ENCODE measurements at regions not wholly inside any gene's neighbourhood (a gene's known extent, or its start where the extent isn't known, plus 50 kb on each side); places are given as distances from the start of the nearest gene placed in this dataset.
A peak's percentile ranks its signal among the peaks of the same experiment; 100 is the strongest.

DNA sequence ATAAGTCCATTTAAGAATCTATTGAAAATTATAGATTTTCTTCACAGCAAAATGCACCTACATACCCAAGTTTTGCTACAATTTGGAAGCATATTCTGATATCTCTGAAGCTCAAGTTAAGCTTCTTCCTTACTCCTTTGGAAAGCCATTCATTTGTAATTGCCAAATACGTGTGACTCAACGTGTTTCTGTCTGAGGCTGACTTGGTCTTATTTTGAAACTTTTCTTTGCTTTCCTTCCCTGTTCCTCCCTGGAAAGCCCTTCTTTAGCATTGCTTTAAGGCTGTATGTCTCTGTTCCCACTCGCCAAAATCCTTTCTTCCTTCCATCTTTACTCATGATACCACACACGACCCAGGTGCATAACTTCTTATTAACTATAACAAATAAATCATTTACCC lies 232.0 kb downstream of the ZBBX start:
- no peaks in the 10 kb centered on the region for H3K27me3 ChIP-seq (ENCODE audit: control insufficient read depth, insufficient read depth, low read length)
- no peaks in the 10 kb centered on the region for H3K9me3 ChIP-seq (replicated peaks; ENCODE audit: control insufficient read depth, low read depth, low read length)
- no peaks in the 10 kb centered on the region for H3K36me3 ChIP-seq (ENCODE audit: control insufficient read depth, insufficient read depth, low read length)
- H3K27ac ChIP-seq (ENCODE audit: low read length), result no peak overlapping the region
- H3K4me1 ChIP-seq (ENCODE audit: control insufficient read depth, insufficient read depth, low read length), result no peaks in the 10 kb centered on the region
- no peak for DNase-seq
- H3K4me3 ChIP-seq (ENCODE audit: low read length), result no peak overlapping the region
- WGBS (ENCODE audit: insufficient coverage), result 96% methylated on average over 3 of the region's 4 CpGs

- Histone ChIP-seq H3K27ac (ENCODE audit: low read length) (no peak overlapping the region), H3K27me3 (ENCODE audit: control insufficient read depth, insufficient read depth, low read length) (no peaks in the 10 kb centered on the region), H3K36me3 (ENCODE audit: control insufficient read depth, insufficient read depth, low read length) (no peaks in the 10 kb centered on the region), H3K4me3 (ENCODE audit: low read length) (no peak overlapping the region), H3K9me3 (replicated peaks; ENCODE audit: control insufficient read depth, low read depth, low read length) (no peaks in the 10 kb centered on the region), H3K4me1 (ENCODE audit: control insufficient read depth, insufficient read depth, low read length) (no peaks in the 10 kb centered on the region)
- WGBS (ENCODE audit: insufficient coverage), result no CpG with 5 or more reads among the region's 3 CpGs
- no peak for DNase-seq
Observed at GRCh38 chr3:167146911-167147310, 233.2 kb downstream of the ZBBX start.

DNA sequence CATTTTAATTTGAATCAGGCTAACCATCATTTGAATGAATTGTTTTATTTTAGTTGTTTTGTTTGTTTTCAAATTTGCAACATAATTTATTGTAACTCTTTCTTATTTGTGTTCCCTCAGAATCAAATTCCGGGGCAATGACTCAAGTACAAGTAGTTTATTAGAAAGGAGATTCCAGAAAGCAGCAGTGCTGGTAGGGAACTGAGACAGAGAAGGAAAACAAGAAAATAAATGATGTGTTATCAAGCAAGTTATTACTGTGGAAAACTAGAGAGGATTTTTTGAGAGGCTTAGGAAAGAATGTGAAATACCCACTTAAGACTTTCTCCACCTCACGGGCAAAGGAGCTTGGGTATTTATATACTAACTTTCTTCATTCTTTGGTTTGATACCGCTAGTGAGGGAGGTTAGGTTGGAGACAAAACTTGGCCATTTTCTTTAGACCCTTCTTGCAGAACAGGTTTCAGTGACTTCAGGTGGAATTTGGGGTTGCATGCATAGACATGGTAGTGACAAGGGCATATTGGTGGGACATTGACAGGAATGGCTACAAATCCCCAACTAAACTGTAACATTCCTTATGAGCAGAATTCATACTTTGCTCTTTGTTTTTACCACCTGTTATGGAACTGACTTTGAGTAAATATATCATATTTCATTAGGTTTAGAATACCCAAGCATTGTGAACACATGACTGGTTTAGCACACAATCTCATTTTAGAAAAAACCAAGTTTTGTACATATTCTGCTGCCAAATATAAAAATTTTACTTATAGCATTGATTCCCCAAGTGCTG lies 254.3 kb downstream of the ZBBX start:
- Histone ChIP-seq H3K27ac (ENCODE audit: low read length) (no peak overlapping the region), H3K4me3 (ENCODE audit: low read length) (no peak overlapping the region), H3K36me3 (ENCODE audit: control insufficient read depth, insufficient read depth, low read length) (no peaks in the 10 kb centered on the region), H3K9me3 (replicated peaks; ENCODE audit: control insufficient read depth, low read depth, low read length) (no peaks in the 10 kb centered on the region), H3K4me1 (ENCODE audit: control insufficient read depth, insufficient read depth, low read length) (no peaks in the 10 kb centered on the region), H3K27me3 (ENCODE audit: control insufficient read depth, insufficient read depth, low read length) (no peaks in the 10 kb centered on the region)
- WGBS (ENCODE audit: insufficient coverage), result no CpG with 5 or more reads among the region's 3 CpGs
- DNase-seq, result no peak

DNA sequence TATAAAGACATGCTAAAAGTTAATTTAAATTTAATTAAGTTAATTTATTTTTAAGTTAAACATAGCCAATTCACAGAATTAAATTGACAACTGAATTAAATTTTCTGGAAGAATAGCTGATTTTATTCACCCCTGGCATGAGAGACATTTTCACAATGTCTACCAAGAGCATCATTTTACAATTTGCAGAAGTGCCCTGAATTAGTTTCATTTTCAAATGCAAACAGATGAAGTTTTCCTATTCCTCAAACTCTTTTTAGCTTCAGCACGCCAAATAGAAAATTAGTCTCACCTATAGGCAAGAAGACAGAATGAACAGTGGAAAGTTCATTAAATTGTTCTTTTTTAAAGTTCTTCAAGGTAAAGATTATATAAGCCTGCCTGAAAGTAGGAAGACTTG lies 259.3 kb downstream of the ZBBX start:
- no peak overlapping the region for H3K27ac ChIP-seq (ENCODE audit: low read length)
- no peaks in the 10 kb centered on the region for H3K4me1 ChIP-seq (ENCODE audit: control insufficient read depth, insufficient read depth, low read length)
- no CpG with 5 or more reads among the region's 1 CpG for WGBS (ENCODE audit: insufficient coverage)
- H3K36me3 ChIP-seq (ENCODE audit: control insufficient read depth, insufficient read depth, low read length), result no peaks in the 10 kb centered on the region
- no peaks in the 10 kb centered on the region for H3K27me3 ChIP-seq (ENCODE audit: control insufficient read depth, insufficient read depth, low read length)
- DNase-seq, result no peak
- H3K4me3 ChIP-seq (ENCODE audit: low read length), result no peak overlapping the region
- peaks cover 5% of the 10 kb centered on the region for H3K9me3 ChIP-seq (replicated peaks; ENCODE audit: control insufficient read depth, low read depth, low read length)

GRCh38 chr3:167116120-167116922 lies 263.8 kb downstream of the ZBBX start:
- no peak for DNase-seq
- Histone ChIP-seq H3K9me3 (replicated peaks; ENCODE audit: control insufficient read depth, low read depth, low read length) (peaks cover 5% of the 10 kb centered on the region), H3K36me3 (ENCODE audit: control insufficient read depth, insufficient read depth, low read length) (no peaks in the 10 kb centered on the region), H3K27me3 (ENCODE audit: control insufficient read depth, insufficient read depth, low read length) (no peaks in the 10 kb centered on the region), H3K4me3 (ENCODE audit: low read length) (no peak overlapping the region), H3K4me1 (ENCODE audit: control insufficient read depth, insufficient read depth, low read length) (peaks cover 4% of the 10 kb centered on the region), H3K27ac (ENCODE audit: low read length) (no peak overlapping the region)
- WGBS (ENCODE audit: insufficient coverage), result 95% methylated on average over 11 of the region's 32 CpGs

DNA sequence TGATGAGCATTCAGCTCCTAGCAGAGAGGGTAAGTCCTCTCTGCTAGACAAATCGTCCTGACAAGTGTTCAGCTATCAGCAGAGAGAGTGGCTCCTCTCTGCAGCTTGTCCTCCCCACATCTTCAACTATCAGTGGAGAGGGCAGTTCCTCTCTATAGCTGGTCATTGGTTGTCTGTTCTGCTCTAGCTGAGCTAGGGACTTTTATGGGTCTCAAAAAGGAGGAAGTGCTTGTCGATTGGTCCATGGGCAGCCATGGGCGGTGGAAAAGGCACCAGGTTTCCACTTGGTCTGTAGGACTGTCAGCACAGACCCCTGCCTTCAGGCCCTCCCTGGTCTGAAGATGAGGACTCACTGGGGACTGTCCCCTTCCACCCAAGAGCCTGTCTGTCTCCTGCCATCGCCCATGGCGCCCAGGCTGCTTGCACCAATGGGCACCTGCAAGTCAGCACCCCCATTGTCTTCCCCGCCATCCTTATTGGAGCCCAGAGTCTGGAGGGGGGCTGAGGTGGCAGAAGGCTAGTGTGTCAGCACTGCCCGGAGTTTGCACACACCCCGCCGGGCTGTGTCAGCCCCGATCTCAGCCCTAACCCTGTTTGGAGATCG lies 264.7 kb downstream of the ZBBX start:
- no peak overlapping the region for H3K4me3 ChIP-seq (ENCODE audit: low read length)
- H3K36me3 ChIP-seq (ENCODE audit: control insufficient read depth, insufficient read depth, low read length), result no peaks in the 10 kb centered on the region
- no peaks in the 10 kb centered on the region for H3K27me3 ChIP-seq (ENCODE audit: control insufficient read depth, insufficient read depth, low read length)
- H3K27ac ChIP-seq (ENCODE audit: low read length), result no peak overlapping the region
- 88% methylated on average over 7 of the region's 11 CpGs for WGBS (ENCODE audit: insufficient coverage)
- H3K9me3 ChIP-seq (replicated peaks; ENCODE audit: control insufficient read depth, low read depth, low read length), result peaks cover 5% of the 10 kb centered on the region
- no peak for DNase-seq
- peaks cover 4% of the 10 kb centered on the region for H3K4me1 ChIP-seq (ENCODE audit: control insufficient read depth, insufficient read depth, low read length)

DNA sequence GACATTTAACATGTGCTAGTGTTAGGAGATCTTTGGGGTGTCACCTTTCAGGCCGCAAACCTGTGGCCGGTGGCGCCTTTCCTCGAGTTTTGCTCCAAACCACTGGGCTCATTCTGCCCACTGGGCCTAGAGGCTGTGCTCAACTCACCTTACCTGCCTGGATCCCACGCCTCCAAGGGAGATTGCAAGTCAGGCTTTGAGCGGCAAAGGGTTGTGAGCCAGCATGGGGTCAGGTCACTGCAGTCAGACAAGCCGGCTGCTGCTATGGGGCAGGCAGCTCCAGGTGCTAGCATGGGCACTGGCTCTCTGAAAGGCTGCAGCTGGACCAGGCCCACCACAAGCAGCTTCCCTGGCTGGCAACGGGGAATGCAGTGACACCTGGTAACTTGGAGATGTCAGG lies 265.5 kb downstream of the ZBBX start:
- DNase-seq, result no peak
- Histone ChIP-seq H3K36me3 (ENCODE audit: control insufficient read depth, insufficient read depth, low read length) (no peaks in the 10 kb centered on the region), H3K9me3 (replicated peaks; ENCODE audit: control insufficient read depth, low read depth, low read length) (peaks cover 5% of the 10 kb centered on the region), H3K4me1 (ENCODE audit: control insufficient read depth, insufficient read depth, low read length) (peaks cover 4% of the 10 kb centered on the region), H3K4me3 (ENCODE audit: low read length) (no peak overlapping the region), H3K27me3 (ENCODE audit: control insufficient read depth, insufficient read depth, low read length) (no peaks in the 10 kb centered on the region), H3K27ac (ENCODE audit: low read length) (no peak overlapping the region)
- WGBS (ENCODE audit: insufficient coverage), result 83% methylated on average over 8 of the region's 8 CpGs

- Histone ChIP-seq H3K4me1 (ENCODE audit: control insufficient read depth, insufficient read depth, low read length) (peaks cover 4% of the 10 kb centered on the region), H3K27me3 (ENCODE audit: control insufficient read depth, insufficient read depth, low read length) (no peaks in the 10 kb centered on the region), H3K4me3 (ENCODE audit: low read length) (no peak overlapping the region), H3K27ac (ENCODE audit: low read length) (peak overlapping the region; percentile 37), H3K9me3 (replicated peaks; ENCODE audit: control insufficient read depth, low read depth, low read length) (peaks cover 5% of the 10 kb centered on the region), H3K36me3 (ENCODE audit: control insufficient read depth, insufficient read depth, low read length) (no peaks in the 10 kb centered on the region)
- WGBS (ENCODE audit: insufficient coverage), result 88% methylated on average over 1 of the region's 12 CpGs
- peak; percentile 78 for DNase-seq
Observed at GRCh38 chr3:167113035-167113830, 266.9 kb downstream of the ZBBX start.

DNA sequence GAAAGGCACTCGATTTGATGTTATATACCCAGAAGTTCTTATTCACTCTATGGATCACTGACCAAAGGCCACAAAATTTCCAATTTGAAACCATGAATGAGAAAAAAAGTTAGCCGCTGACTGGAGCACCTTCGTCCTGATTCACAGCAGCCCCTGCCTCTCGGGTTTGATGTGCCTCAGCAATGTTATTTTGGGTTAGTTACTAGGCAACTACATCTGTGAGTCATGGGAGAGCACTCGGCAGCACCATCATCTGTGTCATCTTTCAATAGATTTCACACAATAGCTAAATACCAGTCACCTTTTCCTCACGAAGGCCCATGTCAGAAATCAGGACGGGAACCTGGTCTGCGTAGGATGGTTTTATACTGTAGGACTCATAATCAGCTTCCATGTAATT lies 269.2 kb downstream of the ZBBX start:
- no peak overlapping the region for H3K27ac ChIP-seq (ENCODE audit: low read length)
- H3K27me3 ChIP-seq (ENCODE audit: control insufficient read depth, insufficient read depth, low read length), result no peaks in the 10 kb centered on the region
- no peaks in the 10 kb centered on the region for H3K36me3 ChIP-seq (ENCODE audit: control insufficient read depth, insufficient read depth, low read length)
- peaks cover under 1% of the 10 kb centered on the region for H3K9me3 ChIP-seq (replicated peaks; ENCODE audit: control insufficient read depth, low read depth, low read length)
- WGBS (ENCODE audit: insufficient coverage), result no CpG with 5 or more reads among the region's 8 CpGs
- DNase-seq, result peak; percentile 53
- peaks cover 4% of the 10 kb centered on the region for H3K4me1 ChIP-seq (ENCODE audit: control insufficient read depth, insufficient read depth, low read length)
- H3K4me3 ChIP-seq (ENCODE audit: low read length), result no peak overlapping the region

All from muscle of leg (tissue), 3 donors.